ENCODE measurements at regions not wholly inside any gene's neighbourhood (a gene's known extent, or its start where the extent isn't known, plus 50 kb on each side); places are given as distances from the start of the nearest gene placed in this dataset.

- in situ Hi-C loops (cut with HindIII; ENCODE audit: low pct_unique_long_range_greater_than_20kb, low sequenced_read_pairs) = no loop called here
- TF ChIP-seq POLR2AphosphoS5 (IDR thresholded peaks at IDR 0.05; ENCODE audit: low read depth, low read length) = no peak
- TF ChIP-seq TCF7L2 (IDR thresholded peaks at IDR 0.05; ENCODE audit: low read depth, low read length) = no peak
- no peak for TF ChIP-seq SIN3A (IDR thresholded peaks at IDR 0.05; ENCODE audit: borderline replicate concordance, insufficient read depth, low read depth, low read length)
- no peak for TF ChIP-seq REST (IDR thresholded peaks at IDR 0.05; ENCODE audit: insufficient read depth in 1 of 2, low read depth in 2 of 2, low read length in 1 of 2)
- no peak for TF ChIP-seq CTCF (IDR thresholded peaks at IDR 0.05)
- no peaks in the 10 kb centered on the region for H3K27me3 ChIP-seq (ENCODE audit: control insufficient read depth, insufficient read depth, low read length)
- no peak overlapping the region for H3K27ac ChIP-seq (ENCODE audit: low read length)
- CTCF ChIA-PET = no interaction called here
- H3K9me3 ChIP-seq (ENCODE audit: control insufficient read depth, insufficient read depth, low read depth, low read length) = peaks cover 7% of the 10 kb centered on the region; the same call in 1 of the 2 replicates
- ATAC-seq = no peak
- BruUV-seq (replicated peaks) = no TSS peak
- H3K36me3 ChIP-seq (ENCODE audit: control insufficient read depth, insufficient read depth, low read length) = no peaks in the 10 kb centered on the region
- intact Hi-C loops (cut with micrococcal nuclease; ENCODE audit: unreplicated experiment) = no loop called here
- POLR2A ChIA-PET = no interaction called here
- DNase-seq (ENCODE audit: low read depth, low spot score) = no peak
- H3K4me3 ChIP-seq (ENCODE audit: low read depth in 2 of 2, low read length in 2 of 2) = no peak overlapping the region
- no peaks in the 10 kb centered on the region for H3K4me1 ChIP-seq (ENCODE audit: control insufficient read depth, insufficient read depth, low read length)
Observed at GRCh38 chr7:16234493-16235146, 186.7 kb downstream of the CRPPA start.

- in situ Hi-C loops (cut with HindIII; ENCODE audit: low pct_unique_long_range_greater_than_20kb, low sequenced_read_pairs) (no loop called here), intact Hi-C loops (cut with micrococcal nuclease; ENCODE audit: unreplicated experiment) (no loop called here)
- Histone ChIP-seq H3K4me3 (ENCODE audit: low read depth in 2 of 2, low read length in 2 of 2) (no peak overlapping the region), H3K36me3 (ENCODE audit: control insufficient read depth, insufficient read depth, low read length) (no peaks in the 10 kb centered on the region), H3K27ac (ENCODE audit: low read length) (no peak overlapping the region), H3K4me1 (ENCODE audit: control insufficient read depth, insufficient read depth, low read length) (no peaks in the 10 kb centered on the region), H3K27me3 (ENCODE audit: control insufficient read depth, insufficient read depth, low read length) (no peaks in the 10 kb centered on the region), H3K9me3 (ENCODE audit: control insufficient read depth, insufficient read depth, low read depth, low read length) (peaks cover 7% of the 10 kb centered on the region; the same call in 1 of the 2 replicates)
- no peak for TF ChIP-seq CTCF (IDR thresholded peaks at IDR 0.05)
- no TSS peak for BruUV-seq (replicated peaks)
- no peak for ATAC-seq
- CTCF ChIA-PET = no interaction called here
- no peak for DNase-seq (ENCODE audit: low read depth, low spot score)
- POLR2A ChIA-PET = no interaction called here
Observed at GRCh38 chr7:16233517-16233916, 187.8 kb downstream of the CRPPA start.

All from Panc1 (cell line).